GM12878 (cell line): ENCODE measurements at regions not wholly inside any gene's neighbourhood (a gene's known extent, or its start where the extent isn't known, plus 50 kb on each side); places are given as distances from the start of the nearest gene placed in this dataset.

Experiments used
- ATAC-seq: fragments of 200-7000 bp; cut with Tn5 transposase; 3 replicates; pipeline ENCODE4 v1.9.1; 2020; ENCODE audit warnings: mild to moderate bottlenecking, moderate library complexity
- BruUV-seq: library from RNA; stranded (reverse); fragments of 400-500 nt; replicated peaks from 2 replicates; lab custom pipeline; 2021; lab: Mats Ljungman, UMichigan
- CTCF ChIA-PET: fragments of 300-600 bp; sonication (Branson Sonifier 250); formaldehyde crosslinking; extraction: SDS; loops from one replicate; lab custom pipeline; 2021; ENCODE audit warnings: inconsistent platforms; lab: Yijun Ruan, JAX
- POLR2A ChIA-PET: fragments of 350-600 bp; formaldehyde crosslinking; extraction: SDS; loops from one replicate; lab custom pipeline; 2021; ENCODE audit warnings: inconsistent platforms; lab: Charles Lee
- RAD21 ChIA-PET: fragments of 300-600 bp; sonication (Branson Sonifier 250); formaldehyde crosslinking; loops from one replicate; lab custom pipeline; 2023; ENCODE audit warnings: antibody characterized with exemption; ENCODE audit not compliant: unreplicated experiment; lab: Charles Lee
- SMC1A ChIA-PET: fragments of 300-600 bp; sonication (Branson Sonifier 250); formaldehyde crosslinking; loops from one replicate; lab custom pipeline; 2023; ENCODE audit not compliant: unreplicated experiment, uncharacterized antibody; lab: Charles Lee
- DNase-seq: peaks from one replicate; pipeline ENCODE4 v3.0.0-alpha.2; 2011; ENCODE audit warnings: low read depth, low spot score
- FAIRE-seq: peaks from 3 replicates; lab custom pipeline; 2011; peaks lifted over from hg19 to GRCh38; lab: Jason Lieb, UNC
- H2AFZ ChIP-seq: 2 replicates; pipeline ENCODE4 v1.6.0; 2011; ENCODE audit warnings: low read depth, low read length, control low read depth; ENCODE audit not compliant: control insufficient read depth
- H3K27ac ChIP-seq: 2 replicates; pipeline ENCODE4 v1.5.1; 2011; ENCODE audit warnings: control low read depth; ENCODE audit not compliant: control insufficient read depth, insufficient read depth
- H3K27me3 ChIP-seq, 2 experiments: replicated peaks in 1 of 2; 2 replicates each; pipeline versions ENCODE4 v1.6.0 to v1.6.1; 2011; ENCODE audit warnings: low read length in 1 of 2; ENCODE audit not compliant: control insufficient read depth in 2 of 2, insufficient read depth in 2 of 2
- H3K36me3 ChIP-seq, 2 experiments: 2 replicates each; pipeline ENCODE4 v1.5.1; 2011; ENCODE audit warnings: low read length in 1 of 2; ENCODE audit not compliant: control insufficient read depth in 2 of 2, insufficient read depth in 2 of 2
- H3K4me1 ChIP-seq: 2 replicates; pipeline ENCODE4 v1.6.1; 2011; ENCODE audit warnings: mild to moderate bottlenecking, low read length, moderate library complexity, mixed read lengths; ENCODE audit not compliant: control insufficient read depth, insufficient read depth
- H3K4me2 ChIP-seq: 2 replicates; pipeline ENCODE4 v1.6.0; 2011; ENCODE audit warnings: control low read depth; ENCODE audit not compliant: control insufficient read depth, insufficient read depth
- H3K4me3 ChIP-seq: fragments of 200-600 bp; sonication (generic); 2 replicates; pipeline ENCODE4 v1.5.1; 2016
- H3K79me2 ChIP-seq: 2 replicates; pipeline ENCODE4 v1.6.0; 2011; ENCODE audit warnings: low read length; ENCODE audit not compliant: control insufficient read depth, insufficient read depth
- H3K9ac ChIP-seq: 2 replicates; pipeline ENCODE4 v1.8.0; 2011; ENCODE audit warnings: low read length, control low read depth, mixed read lengths; ENCODE audit not compliant: control insufficient read depth, insufficient read depth
- H3K9me3 ChIP-seq: replicated peaks from 3 replicates; pipeline ENCODE4 v1.5.1; 2011; ENCODE audit warnings: mild to moderate bottlenecking, low read length; ENCODE audit not compliant: control insufficient read depth, insufficient read depth
- H4K20me1 ChIP-seq: 2 replicates; pipeline ENCODE4 v1.6.0; 2011; ENCODE audit not compliant: control insufficient read depth, insufficient read depth
- BACH1 ChIP-seq: fragments of 450-650 bp; IDR thresholded peaks from 2 replicates; pipeline ENCODE4 v1.6.1; 2017; ENCODE audit warnings: mild to moderate bottlenecking, borderline replicate concordance
- CEBPZ ChIP-seq: fragments of 150-350 bp; IDR thresholded peaks from 2 replicates; pipeline ENCODE4 v1.6.1; 2016; ENCODE audit warnings: low read depth, low read length
- CUX1 ChIP-seq: IDR thresholded peaks from 2 replicates; pipeline ENCODE4 v1.6.1; 2012; ENCODE audit warnings: improper control_type of control experiment, low read depth, low read length; ENCODE audit not compliant: insufficient replicate concordance
- DPF2 ChIP-seq: fragments of 450-650 bp; IDR thresholded peaks from 2 replicates; pipeline ENCODE4 v1.6.1; 2017; ENCODE audit warnings: mild to moderate bottlenecking
- MEF2B ChIP-seq: fragments of 450-650 bp; IDR thresholded peaks from 2 replicates; pipeline ENCODE4 v1.6.1; 2018; ENCODE audit warnings: mild to moderate bottlenecking, moderate library complexity; ENCODE audit not compliant: partially characterized antibody, poor library complexity, severe bottlenecking
- NBN ChIP-seq: fragments of 450-650 bp; IDR thresholded peaks from 2 replicates; pipeline ENCODE4 v1.6.1; 2016
- NR2C1 ChIP-seq: fragments of 450-650 bp; IDR thresholded peaks from 2 replicates; pipeline ENCODE4 v1.6.1; 2017; ENCODE audit warnings: antibody characterized with exemption, mild to moderate bottlenecking, moderate library complexity
- RELB ChIP-seq: fragments of 450-650 bp; IDR thresholded peaks from 2 replicates; pipeline ENCODE4 v1.6.1; 2017; ENCODE audit warnings: low read depth, mild to moderate bottlenecking, moderate library complexity
- SMAD1 ChIP-seq: fragments of 450-650 bp; IDR thresholded peaks from 2 replicates; pipeline ENCODE4 v1.6.1; 2018; ENCODE audit warnings: mild to moderate bottlenecking, low read depth; ENCODE audit not compliant: partially characterized antibody
- SPI1 ChIP-seq: IDR thresholded peaks from 2 replicates; pipeline ENCODE4 v1.6.1; 2011; ENCODE audit warnings: low read depth, mild to moderate bottlenecking, low read length, moderate library complexity, borderline replicate concordance; ENCODE audit not compliant: insufficient read depth
- SREBF1 ChIP-seq: IDR thresholded peaks from 2 replicates; pipeline ENCODE4 v1.6.1; 2012; ENCODE audit warnings: mild to moderate bottlenecking, low read length
- SREBF2 ChIP-seq: IDR thresholded peaks from 2 replicates; pipeline ENCODE4 v1.6.1; 2012; ENCODE audit warnings: mild to moderate bottlenecking, low read length
- SUPT20H ChIP-seq: IDR thresholded peaks from 2 replicates; pipeline ENCODE4 v1.6.1; 2011; ENCODE audit warnings: low read depth, mild to moderate bottlenecking, low read length, moderate library complexity, borderline replicate concordance; ENCODE audit not compliant: control insufficient read depth
- WRNIP1 ChIP-seq: IDR thresholded peaks from 2 replicates; pipeline ENCODE4 v1.6.1; 2011; ENCODE audit warnings: low read depth, low read length, improper control_type of control experiment, borderline replicate concordance
- ZNF274 ChIP-seq: IDR thresholded peaks from one replicate; pipeline ENCODE4 v1.8.0; 2011; ENCODE audit not compliant: insufficient read length, insufficient read depth
- WGBS: methylation state at CpG from one replicate; pipeline ENCODE4 v1.1.6; 2016; ENCODE audit warnings: low lambda C conversion rate; ENCODE audit not compliant: insufficient replicate concordance, insufficient coverage; ENCODE audit errors: missing lambda C conversion rate; 5-methylcytosine and 5-hydroxymethylcytosine counted together
- in situ Hi-C: fragments of 300-500 bp; cut with MboI; formaldehyde crosslinking; loops from 9 replicates; pipeline ENCODE4 v1.14.3; 2018; ENCODE audit warnings: mixed read lengths
- intact Hi-C: fragments of 100-400 bp; cut with micrococcal nuclease; formaldehyde crosslinking; loops from one replicate; pipeline ENCODE4 v1.14.2; 2022; ENCODE audit not compliant: unreplicated experiment

- WGBS = 33% methylated on average over 11 of the region's 11 CpGs
- no peak overlapping the region for H3K4me3 ChIP-seq
- no peak overlapping the region for H3K27ac ChIP-seq
- DNase-seq (no peak), ATAC-seq (no peak), FAIRE-seq (no peak)
- ChIA-PET RAD21 (no interaction called here), SMC1A (no interaction called here), POLR2A (no interaction called here), CTCF (no interaction called here)
- no peak overlapping the region for H3K9ac ChIP-seq
- no TSS peak for BruUV-seq
- H3K36me3 ChIP-seq = no peaks in the 10 kb centered on the region
- H4K20me1 ChIP-seq = no peaks in the 10 kb centered on the region
- no peaks in the 10 kb centered on the region for H3K27me3 ChIP-seq
- intact Hi-C loops = no loop called here
- H3K9me3 ChIP-seq = no peaks in the 10 kb centered on the region
- H3K4me1 ChIP-seq = no peaks in the 10 kb centered on the region
- H3K4me2 ChIP-seq = no peak overlapping the region
- no peak overlapping the region for H2AFZ ChIP-seq
- in situ Hi-C loops = no loop called here
- H3K79me2 ChIP-seq = no peaks in the 10 kb centered on the region
- TF ChIP-seq SREBF1 = no peak
- TF ChIP-seq DPF2 = no peak
- no peak for TF ChIP-seq BACH1
- TF ChIP-seq WRNIP1 = no peak
- no peak for TF ChIP-seq CEBPZ
- TF ChIP-seq NBN = no peak
- no peak for TF ChIP-seq SREBF2
- no peak for TF ChIP-seq SPI1
- TF ChIP-seq MEF2B = no peak
- no peak for TF ChIP-seq CUX1
- no peak for TF ChIP-seq NR2C1
- TF ChIP-seq SMAD1 = no peak
- TF ChIP-seq ZNF274 = no peak
- TF ChIP-seq RELB = no peak
- no peak for TF ChIP-seq SUPT20H
Observed at GRCh38 chr10:130891066-130891465, 420.5 kb downstream of the TCERG1L start.
